ENCODE measurements at regions not wholly inside any gene's neighbourhood (a gene's known extent, or its start where the extent isn't known, plus 50 kb on each side); places are given as distances from the start of the nearest gene placed in this dataset.

GRCh38 chr3:78398401-78398800 lies 1358.5 kb downstream of the ROBO2 start:
- H3K27ac ChIP-seq (ENCODE audit: extremely low read length, insufficient read depth, low read length) = no peak overlapping the region
- no peak overlapping the region for H3K9ac ChIP-seq (ENCODE audit: insufficient read depth, low read depth, low read length)
- WGBS (ENCODE audit: low lambda C conversion rate) = 3% methylated on average over 2 of the region's 2 CpGs
- no peak for DNase-seq (ENCODE audit: low spot score)
- no TSS peak for BruUV-seq (replicated peaks)
- intact Hi-C loops (cut with micrococcal nuclease; ENCODE audit: unreplicated experiment) (no loop called here), in situ Hi-C loops (cut with HindIII; ENCODE audit: extremely low pct_ligation_motif_present, low pct_unique_long_range_greater_than_20kb) (no loop called here)
- TF ChIP-seq ZNF142 (CRISPR knock-in tag; IDR thresholded peaks at IDR 0.05) (no peak), ZBTB39 (CRISPR knock-in tag; IDR thresholded peaks at IDR 0.05) (no peak), ZSCAN30 (CRISPR knock-in tag; IDR thresholded peaks at IDR 0.05) (no peak), ASH2L (IDR thresholded peaks at IDR 0.05; ENCODE audit: insufficient read length, low read depth, low read length) (no peak), ZNF790 (CRISPR knock-in tag; IDR thresholded peaks at IDR 0.05; ENCODE audit: borderline replicate concordance) (no peak), GABPB1 (CRISPR knock-in tag; IDR thresholded peaks at IDR 0.05) (no peak), ZNF431 (CRISPR knock-in tag; IDR thresholded peaks at IDR 0.05; ENCODE audit: borderline replicate concordance, low read depth) (no peak)
- H3K9me3 ChIP-seq (ENCODE audit: low read length) = no peaks in the 10 kb centered on the region
- no peaks in the 10 kb centered on the region for H3K4me1 ChIP-seq (ENCODE audit: insufficient read depth, low read length)
- no peak overlapping the region for H3K4me2 ChIP-seq (ENCODE audit: low read depth, low read length)
- H3K36me3 ChIP-seq (replicated peaks in 1 of 2; ENCODE audit: control insufficient read depth in 1 of 2, insufficient read depth in 2 of 2, low read length in 2 of 2) = no peaks in the 10 kb centered on the region
- ChIA-PET POLR2A (no interaction called here), CTCF (ENCODE audit: low intra/inter-chr PET ratio, low total read pairs) (no interaction called here)
- H4K20me1 ChIP-seq (ENCODE audit: insufficient read depth, low read length) = no peaks in the 10 kb centered on the region
- H3K4me3 ChIP-seq (replicated peaks in 1 of 3; ENCODE audit: insufficient read depth in 1 of 3, low read depth in 2 of 3, low read length in 3 of 3) = no peak overlapping the region
- no peaks in the 10 kb centered on the region for H3K79me2 ChIP-seq (ENCODE audit: insufficient read depth, low read length)
- no peak for FAIRE-seq
- H2AFZ ChIP-seq (ENCODE audit: low read length) = no peak overlapping the region
- ATAC-seq = peak; percentile 66
- no peaks in the 10 kb centered on the region for H3K27me3 ChIP-seq (ENCODE audit: control insufficient read depth in 1 of 2, insufficient read depth in 2 of 2, low read length in 2 of 2)
